SKM-1 (cell line): ENCODE measurements at regions not wholly inside any gene's neighbourhood (a gene's known extent, or its start where the extent isn't known, plus 50 kb on each side); places are given as distances from the start of the nearest gene placed in this dataset.

Experiments
- DNase-seq: peaks from one replicate; lab custom pipeline; 2025; ENCODE audit not compliant: unreplicated experiment; lab: John Stamatoyannopoulos, UW

GRCh38 chr16:73713251-73713650, 583.4 kb upstream of the PSMD7 start:
- DNase-seq: no peak

GRCh38 chr16:73711406-73712080, 585.1 kb upstream of the PSMD7 start:
- DNase-seq: no peak

GRCh38 chr16:73710526-73710925, 586.1 kb upstream of the PSMD7 start:
- no peak for DNase-seq

GRCh38 chr16:73707863-73708262, 588.8 kb upstream of the PSMD7 start:
- no peak for DNase-seq

GRCh38 chr16:73703891-73704290, 592.7 kb upstream of the PSMD7 start:
- no peak for DNase-seq

- no peak for DNase-seq
Measured at GRCh38 chr16:73697336-73697735, 599.3 kb upstream of the PSMD7 start.

- DNase-seq: no peak
Measured at GRCh38 chr16:73692861-73693260, 603.8 kb upstream of the PSMD7 start.

GRCh38 chr16:73683804-73684203, 612.8 kb upstream of the PSMD7 start:
- no peak for DNase-seq

- no peak for DNase-seq
Measured at GRCh38 chr16:73672135-73672534, 624.2 kb upstream of the ZFHX3 start.

- DNase-seq: no peak
Measured at GRCh38 chr16:73670836-73671820, 623.2 kb upstream of the ZFHX3 start.

- no peak for DNase-seq
Measured at GRCh38 chr16:73669535-73670274, 621.8 kb upstream of the ZFHX3 start.

GRCh38 chr16:73663720-73664119, 615.8 kb upstream of the ZFHX3 start:
- no peak for DNase-seq

- no peak for DNase-seq
Measured at GRCh38 chr16:73636196-73636595, 588.3 kb upstream of the ZFHX3 start.

- no peak for DNase-seq
Measured at GRCh38 chr16:73629011-73629410, 581.1 kb upstream of the ZFHX3 start.

- no peak for DNase-seq
Measured at GRCh38 chr16:73617738-73618137, 569.8 kb upstream of the ZFHX3 start.

GRCh38 chr16:73616770-73617169, 568.8 kb upstream of the ZFHX3 start:
- DNase-seq: no peak

- DNase-seq: no peak
Measured at GRCh38 chr16:73616166-73616753, 568.3 kb upstream of the ZFHX3 start.

GRCh38 chr16:73615071-73615940, 567.4 kb upstream of the ZFHX3 start:
- no peak for DNase-seq

GRCh38 chr16:73614131-73614530, 566.2 kb upstream of the ZFHX3 start:
- no peak for DNase-seq

GRCh38 chr16:73610605-73611156, 562.8 kb upstream of the ZFHX3 start:
- no peak for DNase-seq
